HG03342 (cell line): ENCODE measurements at regions not wholly inside any gene's neighbourhood (a gene's known extent, or its start where the extent isn't known, plus 50 kb on each side); places are given as distances from the start of the nearest gene placed in this dataset.

Experiments used
- ATAC-seq: cut with Tn5 transposase; IDR thresholded peaks from one replicate; pipeline ENCODE4 v1.9.1; 2021; ENCODE audit warnings: mild to moderate bottlenecking, moderate library complexity; ENCODE audit not compliant: unreplicated experiment

DNA sequence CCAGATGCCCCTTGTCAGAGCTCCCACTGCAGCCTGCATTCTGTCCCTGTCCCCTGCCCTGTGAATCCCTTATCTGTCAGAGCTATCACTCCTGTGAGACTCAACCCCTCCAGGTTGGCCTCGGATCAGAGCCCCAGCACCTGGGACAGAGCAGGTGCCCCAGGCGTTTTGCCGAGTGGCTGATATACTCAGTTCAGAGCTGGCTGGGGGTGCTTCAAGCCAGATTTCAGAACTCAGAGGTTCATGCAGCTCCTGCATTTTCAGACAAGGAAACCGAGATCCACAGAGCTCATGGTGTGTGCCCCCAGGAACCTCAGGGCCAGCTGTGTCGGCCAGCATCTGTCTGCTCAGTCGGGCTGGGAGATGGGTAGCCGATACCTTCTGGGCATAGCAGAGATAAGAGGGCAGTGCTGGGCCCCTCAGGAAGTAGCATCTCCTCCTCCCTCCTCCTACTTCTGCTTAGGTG, 228.0 kb upstream of the RTL1 start:
- no peak for ATAC-seq

GRCh38 chr14:101132051-101132571, 228.6 kb upstream of the RTL1 start:
- ATAC-seq, result no peak

DNA sequence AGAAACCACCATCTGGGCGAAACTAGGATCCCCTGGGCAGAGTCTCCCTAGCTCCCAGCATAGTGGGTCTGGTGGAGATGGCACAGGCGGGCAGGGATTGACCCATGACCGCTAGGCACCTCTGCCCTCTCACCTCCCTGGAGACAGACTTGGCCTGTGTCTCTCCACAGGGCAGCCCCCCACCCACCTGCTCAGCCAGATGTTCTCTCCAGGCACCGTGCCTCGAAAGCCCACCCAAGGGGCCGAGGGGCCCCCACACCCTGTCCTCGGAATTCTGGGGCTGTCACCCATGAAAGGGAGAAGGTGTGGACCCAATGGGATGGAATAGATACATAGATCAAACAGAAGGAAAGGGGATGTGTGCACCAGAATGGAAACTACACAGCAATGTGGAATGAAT, 229.1 kb upstream of the RTL1 start:
- no peak for ATAC-seq

- no peak for ATAC-seq
These were observed 229.5 kb upstream of the RTL1 start for GRCh38 chr14:101133068-101133467.

DNA sequence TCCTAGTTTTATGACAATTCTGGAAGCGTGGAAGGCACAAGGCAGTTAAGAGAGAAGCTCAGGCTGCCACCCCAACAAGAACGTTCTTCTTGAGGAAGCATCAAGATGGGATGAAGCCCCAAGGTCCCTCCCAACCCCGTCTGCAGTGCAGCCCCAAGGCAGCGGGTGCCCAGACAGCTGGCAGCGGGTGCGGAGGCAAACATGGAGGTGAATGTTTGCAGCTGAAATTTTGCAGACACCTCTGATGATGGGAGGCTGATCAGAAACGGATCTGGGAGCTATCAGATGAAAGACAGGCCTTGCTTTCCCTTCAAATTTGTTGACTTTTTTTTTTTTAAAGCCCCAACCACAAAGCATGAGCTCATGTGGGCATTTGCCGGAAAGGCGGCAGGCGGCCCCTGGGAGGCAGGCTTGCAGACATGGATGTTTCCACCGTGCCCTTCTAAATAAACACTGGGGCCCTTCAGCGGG, 230.7 kb upstream of the RTL1 start:
- ATAC-seq, result no peak

DNA sequence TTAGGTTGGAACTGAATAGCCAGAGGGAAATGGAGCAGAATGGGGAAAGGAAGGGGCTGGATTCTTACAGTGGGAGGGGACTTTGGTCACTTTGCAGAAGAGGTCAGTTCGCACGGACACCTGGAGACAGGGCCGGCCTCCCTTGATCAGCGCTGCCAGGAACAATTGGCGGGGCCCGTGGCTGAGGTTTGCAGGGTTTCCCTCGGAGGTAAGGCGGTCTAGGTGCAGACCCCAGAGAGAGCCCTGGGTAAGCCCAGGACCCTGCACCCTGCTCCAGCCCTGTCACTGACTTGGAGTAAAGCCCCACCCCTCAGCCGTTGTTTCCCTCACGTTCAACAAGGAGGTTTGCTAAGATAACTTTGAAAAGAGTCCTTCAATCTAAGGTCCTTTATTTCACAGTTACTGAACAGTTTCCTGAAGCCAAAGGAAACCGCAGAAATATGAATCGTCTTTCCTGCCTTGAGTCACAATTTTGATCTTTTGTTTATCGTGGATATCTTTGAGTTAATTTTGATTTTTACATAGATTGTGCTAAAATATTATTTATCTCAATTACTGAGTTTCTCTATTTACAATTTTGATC, 231.4 kb upstream of the RTL1 start:
- no peak for ATAC-seq

GRCh38 chr14:101135796-101136742, 232.5 kb upstream of the RTL1 start:
- ATAC-seq, result no peak

DNA sequence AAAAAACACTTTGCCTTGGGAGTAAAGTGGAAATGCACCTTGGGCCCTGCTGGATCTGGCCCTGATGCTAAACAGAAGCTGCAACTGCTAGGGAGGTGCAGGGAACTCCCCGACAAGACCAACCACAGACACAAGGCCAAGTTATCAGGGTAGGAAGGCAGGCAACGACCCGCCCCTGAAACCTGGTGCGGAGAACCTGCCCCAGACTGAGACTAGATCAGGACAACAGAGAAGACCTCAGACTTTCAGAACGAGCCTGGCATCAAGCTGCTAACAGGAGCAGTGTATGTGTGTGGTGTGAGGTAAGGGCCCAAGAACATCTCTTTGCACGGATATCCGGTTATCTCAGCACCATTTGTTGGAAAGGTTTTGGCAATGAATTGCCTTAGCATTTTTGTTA, 233.7 kb upstream of the RTL1 start:
- ATAC-seq, result no peak

GRCh38 chr14:101147848-101148247, 244.3 kb upstream of the RTL1 start:
- ATAC-seq, result no peak

DNA sequence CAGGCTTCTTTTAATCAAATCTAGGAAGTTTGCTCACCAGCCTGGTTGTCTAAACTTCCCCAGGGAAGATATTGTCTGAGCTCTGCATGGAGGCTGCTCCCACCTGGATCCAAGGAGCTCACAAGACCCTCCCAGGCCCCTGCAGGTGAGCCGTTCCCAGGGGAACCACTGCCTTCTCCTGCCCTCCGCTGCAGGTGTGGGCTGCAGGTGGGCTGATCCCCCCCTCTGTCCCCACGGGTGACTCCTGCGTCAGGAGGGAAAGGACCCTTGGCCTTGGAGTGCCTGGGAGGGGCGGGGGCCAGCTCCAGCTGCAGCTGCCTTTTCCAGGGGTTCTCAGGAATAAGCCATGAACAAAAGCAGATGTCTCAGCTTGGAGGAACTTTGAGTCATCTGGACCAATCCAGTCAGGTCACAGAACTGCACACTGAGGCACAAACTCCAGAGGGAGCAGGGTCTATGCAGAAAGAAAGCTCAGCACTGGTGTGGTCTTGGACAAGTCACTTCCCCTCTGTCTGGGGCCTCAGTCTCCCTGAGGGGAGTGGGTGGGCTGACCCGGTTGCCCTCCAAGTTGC, 246.6 kb upstream of the RTL1 start:
- ATAC-seq, result no peak

- ATAC-seq, result no peak
These were observed 247.9 kb upstream of the RTL1 start for GRCh38 chr14:101151226-101151926.

DNA sequence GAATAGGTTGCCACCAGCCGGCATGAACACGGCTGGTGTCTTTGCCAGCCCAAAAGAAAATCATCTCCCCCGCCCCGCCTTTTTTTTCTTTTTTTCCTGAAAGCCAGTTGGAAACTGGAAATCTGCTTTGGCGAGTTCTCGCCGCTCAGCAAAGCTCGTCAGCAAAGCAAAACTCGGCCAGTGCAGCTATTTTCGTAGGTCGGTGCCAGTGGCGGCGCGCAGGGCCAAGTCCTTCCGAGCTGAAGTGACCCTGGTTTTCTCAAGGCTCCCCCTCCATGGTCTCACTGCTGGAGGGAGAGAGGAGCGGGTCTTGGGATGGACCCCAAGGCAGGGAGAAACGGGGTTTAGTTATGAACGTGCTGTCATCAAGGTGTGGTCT, 248.4 kb upstream of the RTL1 start:
- ATAC-seq, result no peak

- no peak for ATAC-seq
These were observed 249.3 kb upstream of the RTL1 start for GRCh38 chr14:101152855-101153254.

DNA sequence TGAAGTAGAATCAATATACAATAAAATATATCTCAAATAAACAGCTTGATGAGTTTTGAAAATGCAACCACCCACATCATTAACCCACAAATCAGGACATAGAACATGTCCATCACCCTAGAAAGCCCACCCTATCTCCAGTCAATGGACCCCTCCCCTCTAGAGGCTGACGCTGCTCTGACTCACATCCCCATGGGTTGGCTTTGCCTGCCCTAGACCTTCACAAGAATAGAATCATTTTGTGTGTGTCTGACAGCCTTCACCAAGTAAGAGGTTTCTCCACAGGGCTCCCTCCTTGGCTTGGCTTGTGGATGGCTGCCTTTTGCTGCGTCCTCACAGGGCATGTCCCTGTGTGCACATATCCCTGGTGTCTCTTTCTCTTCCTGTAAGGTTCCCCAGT, 250.2 kb upstream of the RTL1 start:
- no peak for ATAC-seq

GRCh38 chr14:101155575-101155974, 252.1 kb upstream of the RTL1 start:
- no peak for ATAC-seq

- ATAC-seq, result no peak
These were observed 263.9 kb upstream of the RTL1 start for GRCh38 chr14:101167428-101167827.

DNA sequence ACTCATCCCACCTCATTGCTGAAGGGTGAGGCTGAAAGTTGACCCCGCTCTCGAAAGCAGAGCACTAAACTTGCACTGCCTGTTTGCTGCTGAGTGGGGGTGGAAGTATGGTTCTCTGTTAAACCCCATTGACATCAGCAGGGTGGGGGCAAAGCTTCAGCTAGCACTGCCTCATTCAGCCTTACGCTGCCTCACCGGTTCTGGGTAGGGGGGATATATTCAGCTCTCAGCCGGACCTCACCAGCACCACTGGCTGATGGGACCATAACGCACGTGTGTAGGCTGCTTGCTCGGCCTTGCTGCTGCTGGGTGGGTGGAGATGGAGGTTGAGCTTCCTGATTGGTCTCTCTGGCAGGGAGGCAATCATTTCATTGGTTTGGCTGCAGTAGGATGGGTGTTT, 265.7 kb upstream of the RTL1 start:
- ATAC-seq, result no peak

DNA sequence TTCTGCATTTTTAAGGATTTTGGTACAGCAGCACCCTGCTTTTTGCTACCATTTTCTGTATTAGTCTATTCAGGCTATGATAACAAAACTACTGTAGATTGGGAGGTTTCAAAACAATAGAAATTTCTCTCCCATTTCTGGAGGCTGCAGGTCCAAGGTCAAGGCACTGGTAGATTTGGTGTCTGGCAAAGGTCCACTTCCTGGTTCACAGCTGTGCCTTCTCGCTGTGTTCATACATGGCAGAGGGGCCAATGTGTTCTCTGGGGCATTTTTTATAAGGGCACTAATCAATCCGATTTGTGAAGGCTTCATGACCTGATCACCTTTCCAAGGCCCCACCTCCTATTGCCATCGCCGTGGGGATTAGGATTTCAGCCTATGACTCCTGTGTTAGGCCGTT, 268.1 kb upstream of the RTL1 start:
- no peak for ATAC-seq

- no peak for ATAC-seq
These were observed 270.4 kb upstream of the RTL1 start for GRCh38 chr14:101173698-101174521.

GRCh38 chr14:101174522-101174838, 271.0 kb upstream of the RTL1 start:
- ATAC-seq, result no peak
